ENCODE measurements at regions not wholly inside any gene's neighbourhood (a gene's known extent, or its start where the extent isn't known, plus 50 kb on each side); places are given as distances from the start of the nearest gene placed in this dataset.

DNA sequence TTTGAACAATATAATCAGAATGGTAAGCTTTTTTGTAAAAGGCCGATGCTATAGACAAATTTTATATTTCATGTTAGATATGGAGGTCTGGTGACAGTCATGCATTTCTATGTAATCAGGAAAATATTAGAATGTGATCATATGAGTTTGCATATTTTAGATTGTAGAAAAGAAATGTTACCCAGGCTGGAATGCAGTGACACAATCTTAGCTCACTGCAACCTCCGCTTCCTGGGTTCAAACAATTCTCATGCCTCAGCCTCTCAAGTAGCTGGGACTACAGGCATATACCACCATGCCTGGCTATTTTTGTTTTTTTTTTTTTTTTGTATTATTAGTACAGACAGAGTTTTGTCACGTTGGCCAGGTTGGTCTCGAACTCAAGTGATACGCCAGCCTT lies 152.0 kb downstream of the LMLN start:
- TF ChIP-seq, protein P1, sequence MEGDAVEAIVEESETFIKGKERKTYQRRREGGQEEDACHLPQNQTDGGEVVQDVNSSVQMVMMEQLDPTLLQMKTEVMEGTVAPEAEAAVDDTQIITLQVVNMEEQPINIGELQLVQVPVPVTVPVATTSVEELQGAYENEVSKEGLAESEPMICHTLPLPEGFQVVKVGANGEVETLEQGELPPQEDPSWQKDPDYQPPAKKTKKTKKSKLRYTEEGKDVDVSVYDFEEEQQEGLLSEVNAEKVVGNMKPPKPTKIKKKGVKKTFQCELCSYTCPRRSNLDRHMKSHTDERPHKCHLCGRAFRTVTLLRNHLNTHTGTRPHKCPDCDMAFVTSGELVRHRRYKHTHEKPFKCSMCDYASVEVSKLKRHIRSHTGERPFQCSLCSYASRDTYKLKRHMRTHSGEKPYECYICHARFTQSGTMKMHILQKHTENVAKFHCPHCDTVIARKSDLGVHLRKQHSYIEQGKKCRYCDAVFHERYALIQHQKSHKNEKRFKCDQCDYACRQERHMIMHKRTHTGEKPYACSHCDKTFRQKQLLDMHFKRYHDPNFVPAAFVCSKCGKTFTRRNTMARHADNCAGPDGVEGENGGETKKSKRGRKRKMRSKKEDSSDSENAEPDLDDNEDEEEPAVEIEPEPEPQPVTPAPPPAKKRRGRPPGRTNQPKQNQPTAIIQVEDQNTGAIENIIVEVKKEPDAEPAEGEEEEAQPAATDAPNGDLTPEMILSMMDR (IDR thresholded peaks at IDR 0.05), result no peak
- TF ChIP-seq POLR2A (IDR thresholded peaks at IDR 0.05), result no peak
